PC-3 (cell line): ENCODE measurements at regions not wholly inside any gene's neighbourhood (a gene's known extent, or its start where the extent isn't known, plus 50 kb on each side); places are given as distances from the start of the nearest gene placed in this dataset.

Experiments
- ATAC-seq: fragments of 200-7000 bp; cut with Tn5 transposase; 2 replicates; pipeline ENCODE4 v1.9.1; 2020; ENCODE audit warnings: mild to moderate bottlenecking, moderate library complexity
- BruUV-seq: library from RNA; stranded (reverse); fragments of 400-500 nt; replicated peaks from 2 replicates; lab custom pipeline; 2021; lab: Mats Ljungman, UMichigan
- CTCF ChIA-PET: fragments of 300-600 bp; sonication (Branson Sonifier 250); formaldehyde crosslinking; loops from one replicate; lab custom pipeline; 2022; ENCODE audit warnings: antibody characterized with exemption; lab: Charles Lee
- POLR2A ChIA-PET: fragments of 300-600 bp; sonication (Branson Sonifier 250); formaldehyde crosslinking; loops from one replicate; lab custom pipeline; 2022; ENCODE audit warnings: antibody characterized with exemption; ENCODE audit not compliant: unreplicated experiment; lab: Charles Lee
- DNase-seq: peaks from one replicate; pipeline ENCODE4 v3.0.0-alpha.2; 2015
- H2AFZ ChIP-seq: fragments of 300-600 bp; sonication (generic); 2 replicates; pipeline ENCODE4 v1.6.0; 2016; ENCODE audit warnings: antibody characterized with exemption, low read length
- H3F3A ChIP-seq: fragments of 300-600 bp; sonication (generic); one replicate; pipeline ENCODE4 v1.6.0; 2017; ENCODE audit warnings: antibody characterized with exemption, low read length, control low read depth, mild to moderate bottlenecking; ENCODE audit not compliant: unreplicated experiment
- H3K27ac ChIP-seq: fragments of 300-600 bp; sonication (generic); 2 replicates; pipeline ENCODE4 v1.5.1; 2016; ENCODE audit warnings: mild to moderate bottlenecking, low read length
- H3K27me3 ChIP-seq: fragments of 300-600 bp; sonication (generic); 2 replicates; pipeline ENCODE4 v1.6.1; 2016; ENCODE audit warnings: low read length, mixed read lengths
- H3K36me3 ChIP-seq: fragments of 300-600 bp; sonication (generic); 2 replicates; pipeline ENCODE4 v1.6.1; 2016; ENCODE audit warnings: low read depth, mixed run types, low read length, mixed read lengths
- H3K4me1 ChIP-seq: fragments of 300-600 bp; sonication (generic); 2 replicates; pipeline ENCODE4 v1.5.1; 2016; ENCODE audit warnings: low read length; ENCODE audit not compliant: insufficient read depth
- H3K4me2 ChIP-seq: fragments of 300-600 bp; sonication (generic); 2 replicates; pipeline ENCODE4 v1.6.0; 2016; ENCODE audit warnings: low read length
- H3K4me3 ChIP-seq: fragments of 300-600 bp; sonication (generic); 2 replicates; pipeline ENCODE4 v1.5.1; 2016; ENCODE audit warnings: mild to moderate bottlenecking, low read length, mixed read lengths
- H3K79me2 ChIP-seq: fragments of 300-600 bp; sonication (generic); 2 replicates; pipeline ENCODE4 v1.6.1; 2017; ENCODE audit warnings: low read length, mixed read lengths
- H3K9ac ChIP-seq: fragments of 300-600 bp; sonication (generic); 2 replicates; pipeline ENCODE4 v1.6.0; 2016; ENCODE audit warnings: mild to moderate bottlenecking, low read length
- H3K9me2 ChIP-seq: fragments of 300-600 bp; sonication (generic); replicated peaks from 2 replicates; pipeline ENCODE4 v1.6.1; 2016; ENCODE audit warnings: mixed run types, low read length, mixed read lengths
- H3K9me3 ChIP-seq: fragments of 300-600 bp; sonication (generic); 2 replicates; pipeline ENCODE4 v1.6.1; 2016; ENCODE audit warnings: low read length, mixed read lengths
- H4K20me1 ChIP-seq: fragments of 300-600 bp; sonication (generic); 2 replicates; pipeline ENCODE4 v1.6.1; 2016; ENCODE audit warnings: low read length, mixed read lengths
- EZH2 ChIP-seq: fragments of 300-600 bp; sonication (generic); IDR thresholded peaks from one replicate; pipeline ENCODE4 v1.6.1; 2017; ENCODE audit warnings: antibody characterized with exemption, mild to moderate bottlenecking, low read length; ENCODE audit not compliant: unreplicated experiment
- EZH2phosphoT487 ChIP-seq: fragments of 300-600 bp; sonication (generic); IDR thresholded peaks from 2 replicates; pipeline ENCODE4 v1.6.1; 2018; ENCODE audit warnings: mild to moderate bottlenecking, antibody characterized with exemption, low read length, borderline replicate concordance
- intact Hi-C: fragments of 100-400 bp; cut with micrococcal nuclease; formaldehyde crosslinking; loops from 2 replicates; pipeline ENCODE4 v1.9.0; 2023
- TF ChIP-seq, protein P1 (sequence below): fragments of 300-600 bp; sonication (generic); conservative IDR thresholded peaks from 2 replicates; pipeline ENCODE4 v1.5.1; 2017; ENCODE audit warnings: antibody characterized with exemption, low read depth, mild to moderate bottlenecking, low read length

DNA sequence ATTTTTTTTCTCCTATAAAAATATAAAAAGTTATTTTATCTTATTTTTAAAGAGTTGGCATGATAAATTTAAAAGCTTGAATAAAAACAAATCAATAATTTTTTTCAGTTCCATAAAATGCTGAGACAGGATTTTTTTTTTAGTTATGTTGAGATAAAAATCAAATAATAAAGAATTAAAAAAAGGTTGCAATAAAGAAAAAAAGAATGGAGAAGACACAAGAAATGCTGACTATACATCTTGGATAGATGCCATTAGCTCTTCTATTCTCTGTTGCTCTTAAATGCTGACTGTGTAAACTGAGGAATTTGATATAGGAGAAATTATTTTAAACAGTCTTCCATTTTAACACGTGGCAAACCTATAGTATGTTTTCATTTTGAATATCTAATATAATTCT lies 2298.5 kb downstream of the MRPL39 start:
- POLR2A ChIA-PET: no interaction called here
- no peak overlapping the region for H3K27ac ChIP-seq
- H3K9me3 ChIP-seq: no peaks in the 10 kb centered on the region
- CTCF ChIA-PET: interaction anchor here (0.6 kb wide), 1 partner anchor 140 kb away, joined by 3 read pairs; no protein-coding TSS in a partner anchor
- no peak overlapping the region for H3K4me3 ChIP-seq
- no TSS peak for BruUV-seq
- intact Hi-C loops: no loop called here
- H3K36me3 ChIP-seq: no peaks in the 10 kb centered on the region
- DNase-seq: no peak
- no peaks in the 10 kb centered on the region for H3F3A ChIP-seq
- ATAC-seq: no peak
- H3K79me2 ChIP-seq: no peaks in the 10 kb centered on the region
- no peak overlapping the region for H3K4me2 ChIP-seq
- H3K9ac ChIP-seq: no peak overlapping the region
- H3K27me3 ChIP-seq: no peaks in the 10 kb centered on the region
- TF ChIP-seq EZH2phosphoT487 (no peak), EZH2 (no peak)
- TF ChIP-seq, protein P1, sequence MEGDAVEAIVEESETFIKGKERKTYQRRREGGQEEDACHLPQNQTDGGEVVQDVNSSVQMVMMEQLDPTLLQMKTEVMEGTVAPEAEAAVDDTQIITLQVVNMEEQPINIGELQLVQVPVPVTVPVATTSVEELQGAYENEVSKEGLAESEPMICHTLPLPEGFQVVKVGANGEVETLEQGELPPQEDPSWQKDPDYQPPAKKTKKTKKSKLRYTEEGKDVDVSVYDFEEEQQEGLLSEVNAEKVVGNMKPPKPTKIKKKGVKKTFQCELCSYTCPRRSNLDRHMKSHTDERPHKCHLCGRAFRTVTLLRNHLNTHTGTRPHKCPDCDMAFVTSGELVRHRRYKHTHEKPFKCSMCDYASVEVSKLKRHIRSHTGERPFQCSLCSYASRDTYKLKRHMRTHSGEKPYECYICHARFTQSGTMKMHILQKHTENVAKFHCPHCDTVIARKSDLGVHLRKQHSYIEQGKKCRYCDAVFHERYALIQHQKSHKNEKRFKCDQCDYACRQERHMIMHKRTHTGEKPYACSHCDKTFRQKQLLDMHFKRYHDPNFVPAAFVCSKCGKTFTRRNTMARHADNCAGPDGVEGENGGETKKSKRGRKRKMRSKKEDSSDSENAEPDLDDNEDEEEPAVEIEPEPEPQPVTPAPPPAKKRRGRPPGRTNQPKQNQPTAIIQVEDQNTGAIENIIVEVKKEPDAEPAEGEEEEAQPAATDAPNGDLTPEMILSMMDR: no peak
- no peaks in the 10 kb centered on the region for H3K4me1 ChIP-seq
- H3K9me2 ChIP-seq: no peaks in the 10 kb centered on the region
- no peaks in the 10 kb centered on the region for H4K20me1 ChIP-seq
- no peak overlapping the region for H2AFZ ChIP-seq

DNA sequence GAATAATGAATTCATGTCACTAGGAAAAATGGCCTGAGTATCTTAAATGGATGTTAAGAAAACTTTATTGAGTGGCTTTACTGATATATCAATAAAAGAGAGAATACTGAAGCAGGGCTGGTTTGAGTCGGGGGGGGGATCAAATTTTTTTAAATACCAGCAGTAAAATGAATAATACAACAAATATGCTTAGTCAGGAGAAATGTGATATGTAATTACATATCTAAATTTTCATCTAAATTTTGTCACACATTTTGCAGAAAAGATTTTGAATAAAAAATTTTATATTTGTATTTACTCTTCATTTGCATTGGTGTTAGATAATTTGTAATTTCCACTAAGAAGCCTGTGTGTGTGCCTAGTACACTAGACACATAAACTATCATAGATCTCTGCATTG lies 2300.2 kb downstream of the MRPL39 start:
- intact Hi-C loops: no loop called here
- no peaks in the 10 kb centered on the region for H3K27me3 ChIP-seq
- no peak overlapping the region for H3K4me2 ChIP-seq
- no peak for ATAC-seq
- no peaks in the 10 kb centered on the region for H3K79me2 ChIP-seq
- H3K27ac ChIP-seq: no peak overlapping the region
- H3K9me2 ChIP-seq: no peaks in the 10 kb centered on the region
- no peak overlapping the region for H3K4me3 ChIP-seq
- H4K20me1 ChIP-seq: no peaks in the 10 kb centered on the region
- CTCF ChIA-PET: no interaction called here
- H2AFZ ChIP-seq: no peak overlapping the region
- no TSS peak for BruUV-seq
- TF ChIP-seq EZH2phosphoT487 (no peak), EZH2 (no peak)
- TF ChIP-seq, protein P1: no peak
- H3K9ac ChIP-seq: no peak overlapping the region
- H3K4me1 ChIP-seq: no peaks in the 10 kb centered on the region
- DNase-seq: no peak
- H3F3A ChIP-seq: no peaks in the 10 kb centered on the region
- POLR2A ChIA-PET: no interaction called here
- H3K9me3 ChIP-seq: no peaks in the 10 kb centered on the region
- no peaks in the 10 kb centered on the region for H3K36me3 ChIP-seq

DNA sequence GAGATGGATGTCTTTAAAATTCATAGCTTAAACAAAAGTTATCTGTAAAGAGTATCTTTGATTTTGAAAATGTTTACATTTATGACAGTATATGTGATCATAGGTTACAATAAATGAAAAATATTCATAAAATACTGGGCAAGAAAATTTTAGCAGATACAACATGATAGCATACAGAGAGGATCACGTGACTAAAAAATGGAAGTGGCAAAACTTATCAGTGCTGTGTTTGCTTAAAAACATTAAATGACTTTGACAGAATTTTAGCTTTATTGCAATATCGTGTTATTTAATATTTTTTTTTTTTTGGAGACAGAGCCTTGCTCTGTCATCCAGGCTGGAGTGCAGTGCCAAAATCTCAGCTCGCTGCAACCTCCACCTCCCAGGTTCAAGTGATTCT lies 2294.1 kb downstream of the NCAM2 start:
- no peak overlapping the region for H3K4me2 ChIP-seq
- POLR2A ChIA-PET: no interaction called here
- H3K9me2 ChIP-seq: no peaks in the 10 kb centered on the region
- H3K4me3 ChIP-seq: no peak overlapping the region
- no peaks in the 10 kb centered on the region for H3K79me2 ChIP-seq
- ATAC-seq: no peak
- BruUV-seq: no TSS peak
- H2AFZ ChIP-seq: no peak overlapping the region
- no peak for TF ChIP-seq EZH2phosphoT487
- no peak overlapping the region for H3K9ac ChIP-seq
- H3F3A ChIP-seq: peaks cover 3% of the 10 kb centered on the region
- no peak for DNase-seq
- H3K27me3 ChIP-seq: no peaks in the 10 kb centered on the region
- CTCF ChIA-PET: no interaction called here
- H3K9me3 ChIP-seq: no peaks in the 10 kb centered on the region
- intact Hi-C loops: no loop called here
- no peak overlapping the region for H3K27ac ChIP-seq
- H3K36me3 ChIP-seq: no peaks in the 10 kb centered on the region
- H4K20me1 ChIP-seq: no peaks in the 10 kb centered on the region
- H3K4me1 ChIP-seq: no peaks in the 10 kb centered on the region
